ENCODE measurements at regions not wholly inside any gene's neighbourhood (a gene's known extent, or its start where the extent isn't known, plus 50 kb on each side); places are given as distances from the start of the nearest gene placed in this dataset.

DNA sequence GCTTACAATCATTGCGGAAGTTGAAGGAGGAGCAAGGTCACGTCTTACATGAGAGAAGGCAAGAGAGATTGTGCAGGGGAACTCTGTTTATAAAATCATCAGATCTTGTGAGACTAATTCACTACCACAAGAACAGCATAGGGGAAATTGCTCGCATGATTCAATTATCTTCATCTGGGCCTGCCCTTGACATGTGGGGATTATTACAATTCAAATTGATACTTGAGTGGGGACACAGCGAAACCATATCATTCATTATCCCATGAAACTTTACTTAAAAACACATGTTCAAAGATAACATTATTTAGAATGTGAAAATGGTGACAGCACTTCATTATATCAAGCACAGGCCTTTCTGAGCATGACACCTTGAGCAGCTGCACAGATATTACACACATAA is 1087.8 kb downstream of the C4orf33 start:
- ChIA-PET CTCF (no interaction called here), POLR2A (interaction anchor here (0.7 kb wide), 1 partner anchor 21 kb away, joined by 3 read pairs; no protein-coding TSS in a partner anchor)
- no peak for DNase-seq (ENCODE audit: extremely low spot score)
- TF ChIP-seq, protein P1, sequence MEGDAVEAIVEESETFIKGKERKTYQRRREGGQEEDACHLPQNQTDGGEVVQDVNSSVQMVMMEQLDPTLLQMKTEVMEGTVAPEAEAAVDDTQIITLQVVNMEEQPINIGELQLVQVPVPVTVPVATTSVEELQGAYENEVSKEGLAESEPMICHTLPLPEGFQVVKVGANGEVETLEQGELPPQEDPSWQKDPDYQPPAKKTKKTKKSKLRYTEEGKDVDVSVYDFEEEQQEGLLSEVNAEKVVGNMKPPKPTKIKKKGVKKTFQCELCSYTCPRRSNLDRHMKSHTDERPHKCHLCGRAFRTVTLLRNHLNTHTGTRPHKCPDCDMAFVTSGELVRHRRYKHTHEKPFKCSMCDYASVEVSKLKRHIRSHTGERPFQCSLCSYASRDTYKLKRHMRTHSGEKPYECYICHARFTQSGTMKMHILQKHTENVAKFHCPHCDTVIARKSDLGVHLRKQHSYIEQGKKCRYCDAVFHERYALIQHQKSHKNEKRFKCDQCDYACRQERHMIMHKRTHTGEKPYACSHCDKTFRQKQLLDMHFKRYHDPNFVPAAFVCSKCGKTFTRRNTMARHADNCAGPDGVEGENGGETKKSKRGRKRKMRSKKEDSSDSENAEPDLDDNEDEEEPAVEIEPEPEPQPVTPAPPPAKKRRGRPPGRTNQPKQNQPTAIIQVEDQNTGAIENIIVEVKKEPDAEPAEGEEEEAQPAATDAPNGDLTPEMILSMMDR (IDR thresholded peaks at IDR 0.05; ENCODE audit: control extremely low read depth, extremely low read depth, low read depth, missing control alignments), result no peak

DNA sequence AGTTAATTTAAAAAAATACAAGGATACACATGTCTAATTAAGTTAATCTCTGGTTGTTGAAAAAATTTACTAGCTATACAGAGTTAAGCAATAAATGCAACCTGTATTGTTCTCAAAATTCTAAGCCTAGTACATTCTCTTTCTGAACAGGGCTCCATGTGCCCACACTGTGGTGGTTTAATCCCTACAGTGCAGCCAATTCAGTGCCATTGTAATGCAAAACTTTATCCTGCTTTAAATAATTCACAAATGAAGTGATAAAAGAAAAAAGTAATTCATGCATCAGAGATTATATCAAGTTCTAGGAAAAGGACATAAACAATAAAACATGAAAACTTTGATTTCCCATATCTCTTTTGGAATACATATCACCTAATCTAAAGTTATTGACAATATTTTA is 1089.2 kb downstream of the C4orf33 start:
- POLR2A ChIA-PET, result no interaction called here
- no peak for DNase-seq (ENCODE audit: extremely low spot score)
- CTCF ChIA-PET, result no interaction called here
- TF ChIP-seq, protein P1 (IDR thresholded peaks at IDR 0.05; ENCODE audit: control extremely low read depth, extremely low read depth, low read depth, missing control alignments), result no peak

DNA sequence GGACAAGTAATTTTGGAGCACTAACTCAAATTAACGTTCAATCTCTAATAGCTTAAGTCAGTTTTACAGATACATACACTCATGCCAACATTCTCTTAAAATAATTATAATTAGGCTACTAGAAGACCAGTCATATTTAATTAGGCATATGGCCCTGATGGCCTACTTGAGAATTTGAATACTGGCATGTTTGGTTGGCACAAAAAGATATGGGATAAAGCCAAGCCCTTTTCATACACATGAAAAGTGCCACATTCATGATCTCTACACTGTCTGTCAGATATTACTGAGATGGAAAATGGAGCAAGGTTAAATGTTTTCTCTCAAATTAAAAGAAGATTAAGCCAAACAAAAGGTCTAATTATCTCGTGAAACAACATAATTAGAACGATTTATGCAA is 1091.0 kb downstream of the C4orf33 start:
- TF ChIP-seq, protein P1 (IDR thresholded peaks at IDR 0.05; ENCODE audit: control extremely low read depth, extremely low read depth, low read depth, missing control alignments), result no peak
- POLR2A ChIA-PET, result no interaction called here
- CTCF ChIA-PET, result no interaction called here
- no peak for DNase-seq (ENCODE audit: extremely low spot score)

DNA sequence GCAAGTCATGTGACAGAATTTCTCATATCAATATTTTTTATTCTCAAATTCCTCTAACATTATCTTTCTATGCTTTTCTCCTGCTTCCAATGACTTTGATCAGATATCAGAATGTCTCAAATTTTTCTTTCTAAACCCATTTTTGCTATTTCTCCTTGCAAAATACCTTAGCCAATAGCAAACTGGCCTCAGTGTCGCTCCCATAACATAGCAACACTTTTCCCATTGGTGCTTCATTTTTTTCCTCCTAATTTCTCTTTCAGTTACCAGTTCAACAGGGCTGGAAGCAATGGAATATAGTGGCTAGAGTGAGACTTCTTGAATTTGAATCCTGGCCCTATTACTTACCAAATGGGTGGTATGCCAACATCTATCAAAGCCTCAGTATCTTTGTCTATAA is 1091.6 kb downstream of the C4orf33 start:
- no peak for DNase-seq (ENCODE audit: extremely low spot score)
- CTCF ChIA-PET, result no interaction called here
- TF ChIP-seq, protein P1 (IDR thresholded peaks at IDR 0.05; ENCODE audit: control extremely low read depth, extremely low read depth, low read depth, missing control alignments), result no peak
- POLR2A ChIA-PET, result no interaction called here

DNA sequence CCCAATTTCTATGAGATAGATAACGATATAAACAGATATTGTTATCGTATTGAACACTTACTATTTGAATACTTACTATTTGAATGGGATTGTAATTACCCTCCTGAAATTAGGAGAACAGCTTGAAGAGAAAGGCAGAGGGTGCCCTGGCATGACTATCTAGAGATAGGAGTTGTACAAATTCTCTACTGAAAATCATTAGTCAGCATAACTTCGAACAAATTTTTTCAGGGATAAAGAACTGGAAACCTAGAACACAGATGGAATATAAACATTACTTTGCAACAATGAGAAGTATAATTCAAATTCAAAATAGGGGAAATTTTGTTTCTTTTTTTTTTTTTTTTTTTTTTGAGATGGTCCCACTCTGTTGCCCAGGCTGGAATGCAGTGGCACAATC is 1096.8 kb downstream of the C4orf33 start:
- TF ChIP-seq, protein P1 (IDR thresholded peaks at IDR 0.05; ENCODE audit: control extremely low read depth, extremely low read depth, low read depth, missing control alignments), result no peak
- DNase-seq (ENCODE audit: extremely low spot score), result no peak
- ChIA-PET CTCF (no interaction called here), POLR2A (no interaction called here)

DNA sequence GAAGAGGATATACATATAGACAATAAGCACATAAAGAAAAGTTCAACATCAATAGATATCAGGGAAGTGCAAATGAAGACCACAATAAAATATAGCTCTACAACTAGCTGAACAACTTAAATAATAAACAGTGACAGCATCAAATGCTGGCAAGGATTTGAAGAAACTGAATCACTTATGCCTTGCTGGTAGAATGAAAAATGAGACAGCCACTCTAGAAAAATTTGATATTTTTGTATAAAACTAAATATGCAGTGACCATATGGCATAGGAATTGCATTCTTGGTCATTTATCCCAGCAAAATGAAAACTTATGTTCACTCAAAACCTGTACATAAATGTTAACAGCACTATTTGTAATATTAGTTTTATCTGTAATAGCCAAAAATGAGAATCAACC is 1102.0 kb downstream of the C4orf33 start:
- DNase-seq (ENCODE audit: extremely low spot score), result no peak
- CTCF ChIA-PET, result interaction anchor here (1.3 kb wide), 1 partner anchor 9 kb away, joined by 3 read pairs; no protein-coding TSS in a partner anchor
- POLR2A ChIA-PET, result no interaction called here
- TF ChIP-seq, protein P1 (IDR thresholded peaks at IDR 0.05; ENCODE audit: control extremely low read depth, extremely low read depth, low read depth, missing control alignments), result no peak

DNA sequence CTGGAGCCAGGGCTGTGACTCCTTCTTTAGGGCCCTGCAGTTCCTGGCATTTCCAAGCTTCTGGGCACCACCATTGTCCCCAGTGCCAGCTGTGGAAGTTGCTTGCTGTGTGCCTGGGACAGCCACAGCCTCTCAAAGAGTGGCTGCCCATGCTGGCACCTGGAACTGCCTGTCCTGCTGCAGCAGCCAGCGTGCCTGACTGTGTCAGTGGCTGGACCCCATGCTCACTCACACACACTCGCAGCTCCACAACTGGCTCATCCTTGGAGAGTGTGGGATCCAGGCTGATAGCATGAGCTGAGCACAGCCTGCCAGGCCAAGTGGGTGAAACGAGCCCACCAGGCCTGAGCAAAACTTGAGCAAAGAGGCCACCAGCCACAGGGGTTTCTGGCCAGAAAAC is 1107.6 kb downstream of the C4orf33 start:
- TF ChIP-seq, protein P1 (IDR thresholded peaks at IDR 0.05; ENCODE audit: control extremely low read depth, extremely low read depth, low read depth, missing control alignments), result no peak
- CTCF ChIA-PET, result interaction anchor here (1.1 to 1.6 kb wide), 3 partner anchors 9 to 20 kb away, joined by 3 to 4 read pairs (median 4); no protein-coding TSS in a partner anchor
- DNase-seq (ENCODE audit: extremely low spot score), result no peak

More for the DNA sequence above, 1107.6 kb downstream of the C4orf33 start:
- POLR2A ChIA-PET, result no interaction called here

Data from GM10248 (cell line).